Activated CD8-positive, alpha-beta memory T cell treated with anti-CD3 and anti-CD28 coated beads, Interleukin-2, amount 50 U/mL, for 48 hours (primary cell): ENCODE measurements at regions not wholly inside any gene's neighbourhood (a gene's known extent, or its start where the extent isn't known, plus 50 kb on each side); places are given as distances from the start of the nearest gene placed in this dataset.
"Not testable (repeated sequence)": the region's sequence is repeated elsewhere in the genome, so short reads cannot be mapped to it uniquely, and the experiment has no call there.

Experiments
- DNase-seq: peaks from one replicate; pipeline ENCODE4 v3.0.0-alpha.2; 2020

DNA sequence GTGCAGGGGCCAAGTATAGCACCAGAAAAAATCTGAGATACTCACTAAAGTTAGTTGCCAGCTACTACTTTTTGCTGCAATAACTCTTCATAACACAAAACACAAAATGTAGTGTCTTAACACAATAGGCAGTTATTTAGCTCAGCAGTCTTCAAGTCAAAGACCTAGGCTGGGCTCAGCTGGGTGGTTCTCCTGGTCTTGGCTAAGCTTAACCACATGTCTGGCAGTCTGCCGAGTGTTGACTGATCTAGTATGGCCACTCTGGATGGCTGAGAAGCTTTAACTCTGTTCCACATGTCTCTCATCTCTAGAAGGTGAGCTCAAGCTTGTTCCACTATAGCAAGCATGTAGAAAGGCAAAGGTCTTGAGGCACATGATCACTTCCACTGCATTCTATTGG lies 451.6 kb downstream of the SOX11 start:
- DNase-seq, result no peak

DNA sequence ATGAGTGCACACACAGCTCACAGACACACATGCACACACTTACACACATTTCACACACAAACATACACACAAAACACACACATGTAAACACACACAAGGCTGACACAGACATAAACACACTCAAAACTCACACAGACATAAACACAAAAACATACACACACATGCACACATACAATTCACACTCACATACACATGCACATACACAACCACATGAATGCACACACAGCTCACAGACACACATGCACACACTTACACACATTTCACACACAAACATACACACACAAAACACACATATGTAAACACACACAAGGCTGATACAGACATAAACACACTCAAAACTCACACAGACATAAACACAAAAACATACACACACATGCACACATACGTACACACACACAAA lies 455.0 kb downstream of the SOX11 start:
- not testable (repeated sequence) for DNase-seq

DNA sequence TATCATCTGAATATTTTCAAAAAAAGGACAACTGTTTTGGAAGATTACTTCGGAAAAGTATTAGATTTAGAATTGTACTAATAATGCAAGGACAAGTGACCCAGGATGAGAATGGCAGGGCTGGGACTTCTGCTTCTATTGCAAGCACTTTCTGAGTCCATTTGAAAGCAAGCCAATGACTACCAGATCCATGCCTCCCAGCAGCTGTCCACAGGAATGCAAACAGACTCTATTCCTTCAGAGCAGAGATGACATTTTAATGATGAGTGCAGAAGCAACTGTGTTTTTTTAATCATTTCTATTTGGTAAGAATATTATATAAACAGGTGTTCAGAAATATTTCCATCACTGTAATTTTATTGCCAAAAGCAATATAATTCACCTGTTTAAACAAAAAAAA lies 456.7 kb downstream of the SOX11 start:
- no peak for DNase-seq

DNA sequence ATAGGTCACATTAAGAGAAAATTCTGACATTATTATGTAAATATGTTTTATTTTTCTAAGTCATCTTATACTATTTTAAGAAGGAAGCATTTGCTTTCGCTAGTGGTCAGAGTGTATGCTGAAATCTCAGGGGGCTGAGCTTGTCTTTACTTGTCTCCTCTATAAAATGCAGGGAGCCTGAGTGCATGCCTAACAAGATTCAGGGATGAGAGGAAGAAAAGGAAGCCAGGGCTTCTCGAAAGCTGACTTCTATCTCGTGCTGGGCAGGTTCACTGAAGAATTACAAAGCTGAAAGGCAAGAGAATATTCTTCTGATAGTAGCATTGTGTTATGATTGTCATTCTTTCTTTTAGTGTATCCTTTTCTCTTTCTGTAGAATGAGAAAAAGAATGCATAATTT lies 467.4 kb downstream of the SOX11 start:
- no peak for DNase-seq

DNA sequence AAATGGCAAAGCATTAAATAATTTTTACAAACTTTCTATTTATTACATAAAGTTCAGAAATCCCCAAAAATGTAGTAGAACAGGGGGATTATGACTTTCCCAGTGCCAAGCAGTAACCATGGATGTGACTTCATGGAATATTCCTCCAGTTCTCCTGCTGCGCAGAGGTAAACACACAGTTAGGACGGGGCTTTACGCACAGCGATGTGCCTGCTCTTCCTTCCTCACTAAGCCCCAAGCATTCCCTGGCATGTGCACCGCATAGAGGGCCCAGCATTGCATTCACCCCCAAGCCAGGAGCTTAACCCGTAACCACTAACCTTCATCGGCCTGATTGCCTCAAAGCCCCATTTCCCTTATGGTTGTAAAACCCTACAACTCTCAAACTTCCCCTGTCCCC lies 471.7 kb downstream of the SOX11 start:
- no peak for DNase-seq

DNA sequence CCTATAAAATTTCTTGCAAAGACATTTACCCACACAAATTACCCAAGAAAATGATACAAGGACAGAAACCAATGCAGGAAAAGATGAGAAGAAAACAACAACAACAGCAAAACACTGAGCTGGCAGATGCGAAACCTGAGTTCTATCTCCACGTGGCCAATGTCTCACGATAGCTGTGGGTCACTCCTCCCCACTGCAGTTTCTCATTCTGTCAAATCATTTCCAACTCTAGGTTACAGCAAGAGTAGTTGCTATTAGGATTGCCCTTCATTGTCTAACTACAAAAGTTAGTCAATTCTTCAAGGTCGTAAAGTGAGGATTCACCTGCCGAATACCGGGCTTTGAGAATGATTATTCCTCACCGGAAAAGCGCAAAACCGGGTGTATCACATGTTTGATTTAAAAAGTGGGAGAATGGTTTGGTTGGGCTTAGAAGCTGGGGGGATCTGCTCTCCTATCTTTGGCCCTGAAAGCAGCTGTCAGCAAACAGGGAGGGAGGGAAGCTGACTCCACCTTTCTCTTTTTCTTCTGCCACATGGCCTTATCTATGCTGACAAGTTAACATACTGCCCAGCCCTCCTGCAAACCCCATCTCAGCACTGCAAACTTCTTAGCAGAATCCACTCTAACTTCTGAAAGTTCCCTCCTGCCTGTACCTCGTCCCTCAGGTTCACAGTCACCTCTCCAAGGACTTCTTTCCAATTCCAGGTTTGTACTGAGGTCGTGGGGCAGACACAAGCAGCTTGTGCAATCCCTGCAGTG lies 473.0 kb downstream of the SOX11 start:
- DNase-seq, result no peak

DNA sequence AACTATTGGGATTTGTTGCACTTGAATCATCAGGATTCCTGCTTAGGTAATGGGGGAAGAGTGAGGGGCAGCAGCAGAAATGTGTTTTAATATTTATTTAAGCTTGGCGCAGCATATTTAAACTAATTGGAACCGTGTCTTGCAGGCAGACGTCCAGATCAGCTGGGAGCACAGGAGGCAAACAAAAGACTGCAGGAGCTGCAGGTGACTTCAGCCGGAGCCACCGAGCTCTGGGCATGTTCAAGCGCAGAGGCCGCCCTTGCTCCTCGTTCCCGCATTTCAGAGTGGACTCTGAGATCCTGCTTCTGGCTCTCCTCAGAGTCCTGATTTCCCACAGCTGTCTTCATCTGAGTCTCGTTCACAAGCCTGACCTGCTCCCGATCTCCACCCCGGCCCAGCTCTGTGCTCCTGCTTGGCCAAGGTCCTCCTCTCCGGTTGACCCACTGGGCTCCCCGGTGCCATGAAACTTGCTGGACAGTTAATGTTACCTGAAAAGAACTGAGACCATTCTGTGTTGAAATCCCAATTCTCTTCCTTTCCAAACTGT lies 475.5 kb downstream of the SOX11 start:
- DNase-seq, result no peak

DNA sequence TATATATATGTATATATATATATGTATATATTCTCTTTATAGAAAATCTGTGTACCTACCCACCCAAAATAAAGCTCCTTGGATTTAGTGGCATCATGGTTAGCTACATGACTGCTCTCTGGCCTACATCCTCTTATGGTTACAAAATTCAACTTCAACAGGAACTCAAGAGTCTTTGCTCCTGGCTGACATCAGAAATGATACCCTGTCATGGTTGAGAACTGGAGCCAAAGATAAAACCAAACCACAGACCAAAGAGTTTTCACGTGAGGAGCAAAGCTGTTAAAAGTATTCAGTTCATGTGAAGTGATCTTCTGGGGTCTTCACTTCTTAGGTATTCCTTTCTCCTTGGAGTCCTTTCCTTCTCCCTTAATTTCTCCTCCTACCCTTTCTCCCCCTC lies 476.3 kb downstream of the SOX11 start:
- DNase-seq, result no peak

DNA sequence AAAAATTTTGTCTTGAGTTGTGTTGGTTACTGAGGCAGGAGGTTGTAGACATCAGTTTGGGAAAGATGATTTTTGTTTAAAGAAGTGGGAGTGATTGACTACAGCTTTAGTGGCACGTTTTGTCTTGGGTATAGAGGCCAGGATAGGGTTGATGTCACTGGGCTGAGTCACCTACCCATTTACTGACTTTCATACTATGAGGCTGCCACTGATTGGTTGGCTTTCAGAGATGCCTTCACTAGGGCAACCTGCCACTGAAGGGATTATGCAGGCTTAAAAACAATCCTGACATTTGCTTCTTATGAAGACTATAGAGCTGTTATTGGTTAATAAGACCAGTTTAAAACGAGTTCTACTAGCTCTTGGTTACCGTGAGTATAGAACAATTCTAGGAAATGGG lies 479.1 kb downstream of the SOX11 start:
- no peak for DNase-seq

DNA sequence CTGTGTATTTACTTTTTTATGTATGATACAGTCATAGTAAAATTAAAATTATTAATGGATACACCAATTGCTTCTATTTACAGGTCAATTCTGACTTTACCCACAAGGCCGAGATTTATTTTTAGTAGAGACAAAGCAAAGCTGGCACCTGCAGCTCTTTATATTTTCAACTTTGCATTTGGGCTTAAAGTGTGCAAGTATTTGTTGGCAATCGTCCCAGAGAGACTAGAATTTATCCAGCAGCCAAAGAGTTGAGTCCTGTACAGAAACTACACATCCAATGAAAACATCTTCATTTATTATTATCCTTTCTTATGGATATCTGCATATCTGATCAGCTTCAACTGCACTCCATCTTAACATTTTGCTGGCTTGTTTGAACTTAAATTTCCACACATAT lies 485.6 kb downstream of the SOX11 start:
- no peak for DNase-seq

DNA sequence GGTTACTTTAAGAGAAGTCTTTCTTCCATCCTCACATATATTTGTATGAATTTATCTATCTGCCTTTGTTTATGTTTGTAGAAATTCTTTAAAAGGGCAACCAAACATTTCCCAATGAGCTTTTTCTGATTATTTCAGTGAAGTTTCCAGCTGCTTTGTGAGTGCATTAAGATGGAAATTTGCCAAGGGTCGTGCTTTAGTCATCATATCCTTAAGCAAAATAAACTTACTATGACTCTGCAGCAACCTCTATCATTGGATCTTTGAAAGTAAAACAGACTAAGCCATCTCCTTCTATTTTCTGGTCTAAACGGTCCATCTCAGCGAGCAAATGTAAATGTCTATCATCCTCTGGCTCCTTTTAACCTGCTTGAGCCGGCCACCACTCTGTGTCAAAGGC lies 489.3 kb downstream of the SOX11 start:
- DNase-seq, result no peak

DNA sequence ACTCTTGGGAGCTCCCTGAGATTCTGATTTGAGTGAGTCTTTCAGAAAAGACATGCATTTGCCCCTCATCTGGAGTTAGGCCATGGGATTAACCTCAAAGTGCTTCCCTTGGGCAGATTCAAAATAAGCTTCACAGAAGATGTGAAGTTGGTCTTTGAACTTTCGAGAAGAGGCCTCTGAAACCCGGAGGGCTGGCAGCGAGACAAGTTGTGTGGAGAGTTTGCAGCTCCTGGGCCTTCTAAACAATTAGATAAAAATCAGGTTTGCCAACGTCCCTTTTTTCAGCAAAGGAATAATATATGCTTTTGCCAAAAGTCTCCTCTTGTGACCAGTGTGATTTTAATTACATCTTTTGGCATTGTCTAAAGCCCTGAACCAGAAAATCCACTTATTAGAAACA lies 489.7 kb downstream of the SOX11 start:
- DNase-seq, result no peak

DNA sequence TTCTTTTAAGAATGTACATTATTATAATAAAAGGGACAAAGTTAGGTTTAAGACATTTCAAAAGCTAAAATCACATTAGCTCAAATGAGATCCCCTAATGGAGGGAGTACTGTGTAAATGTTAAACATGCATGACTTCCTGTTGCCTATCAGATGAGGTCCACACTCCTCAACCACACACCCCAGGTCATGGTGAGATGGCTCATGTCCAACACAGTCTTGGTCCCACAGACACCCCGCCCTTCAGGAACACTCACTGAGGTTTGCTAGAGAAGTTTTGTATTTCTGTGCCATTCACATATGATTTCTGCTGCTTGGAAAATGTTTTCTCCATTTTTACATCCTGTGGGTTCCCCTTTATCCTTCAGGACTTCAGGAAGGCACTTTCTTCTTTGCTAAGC lies 491.0 kb downstream of the SOX11 start:
- DNase-seq, result no peak

DNA sequence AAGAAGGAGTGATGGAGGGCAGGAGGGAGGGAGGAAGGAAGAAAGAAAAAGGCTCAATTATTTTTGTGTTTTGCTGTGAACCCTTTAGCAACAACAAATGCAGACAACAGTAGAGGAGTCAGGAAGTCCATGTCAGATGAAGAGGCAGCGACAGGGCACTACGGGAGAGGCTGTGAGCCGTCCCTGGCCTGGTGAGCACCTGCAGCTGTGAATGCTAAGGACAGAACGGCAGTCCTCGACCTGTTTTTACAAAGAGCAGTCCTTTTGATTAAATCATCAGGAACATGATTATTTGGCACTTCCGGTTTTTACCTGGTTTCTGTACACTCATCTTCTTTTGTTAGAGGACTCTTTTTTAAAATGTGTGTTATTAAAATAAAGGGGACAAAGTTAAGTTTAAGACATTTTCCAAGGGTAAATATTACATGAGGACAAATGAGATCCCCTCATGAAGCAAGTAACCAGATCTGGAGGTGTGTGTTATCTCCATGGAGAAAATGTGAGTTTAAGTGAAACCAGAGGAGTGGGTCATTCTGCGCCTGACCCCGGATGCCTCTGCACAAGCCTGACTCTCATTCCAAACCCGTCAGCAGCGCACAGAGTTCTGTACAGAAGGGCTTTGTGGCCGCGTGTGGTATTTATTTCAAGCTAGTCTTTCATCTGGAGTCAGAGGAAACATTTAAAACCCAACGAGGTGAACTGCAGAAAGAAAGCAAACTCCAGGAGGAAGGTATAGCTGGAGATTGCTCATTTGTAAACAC lies 492.5 kb downstream of the SOX11 start:
- no peak for DNase-seq

DNA sequence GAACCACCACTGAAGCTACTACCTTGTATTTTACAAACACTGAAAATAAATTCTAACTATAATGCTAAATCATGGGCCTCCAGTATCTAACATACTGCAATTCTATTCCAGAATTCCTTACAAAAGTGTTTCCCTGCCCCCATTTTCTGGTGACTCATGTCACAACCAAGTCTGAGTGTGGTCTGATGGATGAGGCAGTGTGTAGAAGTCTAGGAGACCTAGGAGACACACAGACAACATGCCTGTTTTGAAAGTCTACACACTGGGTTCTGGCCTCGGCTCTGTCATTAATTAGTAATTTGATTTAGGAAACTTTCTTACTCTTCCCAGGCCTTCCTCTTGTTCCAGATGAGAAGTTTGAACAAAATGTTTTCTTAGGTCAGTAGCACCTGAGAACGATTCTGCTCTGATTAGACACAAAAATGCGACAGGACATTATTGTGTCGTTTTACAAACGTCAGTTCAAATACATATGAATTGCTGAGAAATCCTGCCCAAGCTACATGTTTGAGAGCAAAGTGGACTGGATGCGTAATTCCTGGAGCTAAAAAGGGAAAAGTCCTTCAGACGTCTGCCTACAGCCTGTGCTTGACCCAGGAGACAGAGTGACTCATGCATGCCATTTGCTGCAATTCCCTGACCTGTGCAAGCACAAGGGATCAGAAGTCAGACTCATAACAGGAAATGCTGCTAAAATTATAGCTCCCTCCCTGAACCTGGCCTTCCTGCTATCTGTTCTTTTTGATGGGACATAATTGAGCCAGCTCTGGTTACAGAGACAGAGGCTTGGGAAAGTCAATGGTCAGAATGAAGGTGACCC lies 494.4 kb downstream of the SOX11 start:
- no peak for DNase-seq

DNA sequence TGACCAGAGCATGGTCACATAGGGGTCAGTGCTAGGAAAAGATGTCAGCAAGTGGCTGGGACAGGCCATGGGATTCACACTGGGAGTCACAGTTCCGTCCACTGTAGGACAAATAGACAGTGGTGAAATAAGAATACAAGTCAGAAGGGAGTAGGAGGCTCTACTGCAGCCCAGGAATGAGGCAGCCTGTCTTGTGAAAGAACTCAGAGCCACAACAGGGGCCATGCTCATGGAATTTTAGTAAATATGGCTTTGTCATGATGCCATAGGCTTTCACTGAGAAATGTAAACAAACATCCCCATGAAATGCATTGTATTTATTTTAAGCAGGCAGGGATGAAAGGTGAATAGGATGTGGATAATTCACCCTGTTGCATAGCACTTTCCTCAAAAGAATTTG lies 504.3 kb downstream of the SOX11 start:
- no peak for DNase-seq

DNA sequence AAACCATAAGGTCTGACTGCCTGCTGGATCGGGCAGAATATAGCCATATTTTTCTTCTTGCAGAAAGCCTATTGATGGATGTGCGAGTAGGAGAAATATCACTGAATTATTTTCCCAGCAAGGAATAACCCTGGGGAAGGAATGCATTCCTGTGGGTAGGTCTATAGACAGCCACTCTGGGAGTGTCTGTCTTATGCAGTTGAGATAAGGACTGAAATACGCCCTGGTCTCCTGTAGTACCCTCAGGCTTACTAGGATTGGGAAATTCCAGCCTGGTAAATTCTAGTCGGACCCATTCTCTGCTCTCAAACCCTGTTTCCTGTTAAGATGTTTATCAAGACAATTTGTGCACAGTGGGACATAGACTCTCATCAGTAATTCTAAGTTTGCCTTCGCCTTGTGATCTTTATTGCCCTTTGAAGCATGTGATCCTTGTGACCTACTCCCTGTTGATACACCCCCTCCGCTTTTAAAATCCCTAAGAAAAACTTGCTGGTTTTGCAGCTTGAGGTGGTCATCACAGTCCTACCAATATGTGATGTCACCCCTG lies 506.3 kb downstream of the SOX11 start:
- DNase-seq, result not testable (repeated sequence)

DNA sequence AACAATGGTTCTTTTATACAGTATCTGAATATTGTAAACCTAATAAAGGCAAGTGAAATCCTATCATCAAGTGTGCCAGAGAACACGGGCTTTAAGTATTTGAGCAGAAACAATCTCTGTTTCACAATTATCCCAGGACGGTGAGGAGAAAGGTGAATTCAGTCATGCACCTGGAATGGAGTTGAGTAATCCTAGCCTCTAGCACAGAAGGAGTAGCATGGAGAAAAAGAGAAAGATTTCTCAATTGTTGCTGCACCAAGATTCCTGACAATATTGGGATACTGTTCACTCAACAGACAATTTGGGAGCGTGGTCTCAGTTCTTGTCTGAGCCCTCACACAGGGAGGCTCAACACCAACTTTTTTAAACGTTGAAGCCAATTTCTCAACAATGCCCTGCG lies 510.6 kb downstream of the SOX11 start:
- DNase-seq, result no peak

DNA sequence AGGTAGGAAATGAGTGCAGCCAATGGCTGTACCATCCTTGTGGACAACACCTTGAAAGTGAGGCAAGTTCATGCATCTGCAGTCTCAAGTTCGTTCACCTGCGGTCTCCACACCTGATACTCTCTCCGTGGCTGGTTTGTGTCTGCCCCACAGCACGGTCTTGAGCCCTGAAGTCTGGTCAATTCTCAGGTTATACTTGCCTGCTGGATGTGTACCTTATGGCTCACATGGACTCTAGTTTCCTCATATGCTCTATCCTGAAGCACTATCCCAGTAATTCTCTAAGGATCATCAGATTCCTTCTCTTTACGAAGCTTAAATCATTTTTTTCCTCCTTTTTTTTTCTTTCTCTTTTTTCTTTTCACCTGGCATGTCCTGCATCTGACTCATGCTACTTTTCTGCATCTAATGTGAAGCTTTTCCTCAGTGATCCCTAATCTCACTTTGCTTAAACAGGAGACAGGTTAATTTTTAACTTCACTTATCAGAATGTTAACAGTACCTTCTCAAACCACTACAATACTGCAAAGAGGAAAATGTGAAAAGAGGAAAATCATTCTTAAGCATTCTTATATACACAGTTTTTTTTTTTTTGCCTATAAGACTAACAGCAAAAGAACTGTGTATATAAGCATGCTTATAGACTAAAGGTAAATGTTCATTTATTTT lies 511.2 kb downstream of the SOX11 start:
- DNase-seq, result no peak

DNA sequence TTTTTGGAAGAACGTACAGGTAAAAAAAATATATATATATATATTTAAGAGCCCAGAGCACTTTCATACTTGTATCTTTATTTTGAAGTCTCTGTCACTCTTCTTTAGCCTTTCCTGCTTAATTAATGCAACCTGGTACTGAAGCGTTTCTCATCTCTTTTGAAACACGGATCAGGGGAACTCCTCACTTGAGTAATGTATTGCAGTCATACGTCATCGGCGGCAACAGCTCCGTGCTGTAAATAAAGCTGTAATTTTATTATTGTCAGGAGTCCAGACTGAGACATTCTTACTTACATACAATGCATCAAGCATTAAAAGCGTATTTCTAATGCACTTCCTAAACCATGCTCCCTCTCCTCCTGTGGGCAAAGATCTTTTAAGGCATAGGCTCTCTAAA lies 514.7 kb downstream of the SOX11 start:
- no peak for DNase-seq

DNA sequence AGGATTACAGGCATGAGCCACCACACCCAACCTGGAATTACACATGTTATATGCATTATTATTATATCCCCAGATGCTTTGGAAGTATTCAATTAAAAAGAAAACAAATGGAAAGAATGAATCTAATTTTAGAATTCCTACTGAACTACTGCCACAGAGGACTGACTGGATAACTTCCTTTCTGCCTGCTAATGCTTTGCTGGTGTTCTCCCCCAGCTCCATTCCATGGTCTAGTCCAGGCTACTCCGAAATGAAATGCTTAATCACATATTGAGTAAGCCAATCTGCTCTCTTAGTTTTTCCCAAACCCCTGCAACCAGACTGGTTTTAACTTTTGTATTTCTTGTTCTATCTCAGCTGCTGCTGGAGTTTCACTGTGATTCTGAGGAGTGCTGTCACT lies 519.1 kb downstream of the SOX11 start:
- DNase-seq, result no peak

DNA sequence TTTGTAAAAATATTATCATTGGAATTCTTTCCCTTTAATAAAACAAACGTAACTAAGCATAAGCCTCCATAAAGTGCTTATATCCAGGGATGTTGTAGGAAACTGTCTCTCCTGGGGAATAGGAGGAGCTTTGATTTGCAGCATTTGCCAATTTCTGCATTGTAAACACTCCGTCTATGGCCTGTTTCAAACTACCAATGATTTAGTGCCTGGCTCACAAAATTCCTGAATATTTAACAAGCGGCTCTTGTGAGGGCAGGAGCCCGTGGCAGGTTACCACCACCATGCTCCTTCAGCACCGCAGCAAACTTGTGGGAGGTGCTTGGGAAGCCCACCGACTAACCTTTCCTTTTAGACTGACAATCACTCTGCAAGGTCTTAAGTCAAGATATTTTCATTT lies 520.3 kb downstream of the SOX11 start:
- DNase-seq, result no peak
